ENCODE measurements at regions not wholly inside any gene's neighbourhood (a gene's known extent, or its start where the extent isn't known, plus 50 kb on each side); places are given as distances from the start of the nearest gene placed in this dataset.
"Not testable (repeated sequence)": the region's sequence is repeated elsewhere in the genome, so short reads cannot be mapped to it uniquely, and the experiment has no call there.

- no peak for DNase-seq
Measured at GRCh38 chr16:85447693-85448313, 165.3 kb upstream of the GSE1 start.

- peak; percentile 25 for DNase-seq
Measured at GRCh38 chr16:85448557-85449190, 164.4 kb upstream of the GSE1 start.

- no peak for DNase-seq
Measured at GRCh38 chr16:85449191-85449884, 163.8 kb upstream of the GSE1 start.

GRCh38 chr16:85449885-85450245 lies 163.3 kb upstream of the GSE1 start:
- DNase-seq = no peak

- not testable (repeated sequence) for DNase-seq
Measured at GRCh38 chr16:85451142-85451541, 162.0 kb upstream of the GSE1 start.

GRCh38 chr16:85451641-85452363 lies 161.3 kb upstream of the GSE1 start:
- no peak for DNase-seq

- DNase-seq = no peak
Measured at GRCh38 chr16:85452364-85453193, 160.5 kb upstream of the GSE1 start.

GRCh38 chr16:85453194-85453678 lies 159.9 kb upstream of the GSE1 start:
- no peak for DNase-seq

GRCh38 chr16:85453703-85454102 lies 159.4 kb upstream of the GSE1 start:
- no peak for DNase-seq

- DNase-seq = no peak
Measured at GRCh38 chr16:85454171-85454872, 158.8 kb upstream of the GSE1 start.

GRCh38 chr16:85455534-85455933 lies 157.6 kb upstream of the GSE1 start:
- no peak for DNase-seq

- DNase-seq = no peak
Measured at GRCh38 chr16:85457366-85457765, 155.8 kb upstream of the GSE1 start.

GRCh38 chr16:85458968-85459367 lies 154.2 kb upstream of the GSE1 start:
- DNase-seq = no peak

GRCh38 chr16:85459529-85460251 lies 153.4 kb upstream of the GSE1 start:
- DNase-seq = no peak

GRCh38 chr16:85460252-85461021 lies 152.7 kb upstream of the GSE1 start:
- no peak for DNase-seq

- no peak for DNase-seq
Measured at GRCh38 chr16:85461022-85461813, 151.9 kb upstream of the GSE1 start.

- DNase-seq = peak; percentile 25
Measured at GRCh38 chr16:85461814-85462713, 151.1 kb upstream of the GSE1 start.
